Lower lobe of right lung (tissue), 2 donors: ENCODE measurements at regions not wholly inside any gene's neighbourhood (a gene's known extent, or its start where the extent isn't known, plus 50 kb on each side); places are given as distances from the start of the nearest gene placed in this dataset.

Experiments used
- ATAC-seq, 2 donors: fragments of 200-7000 bp; cut with Tn5 transposase; one replicate each; pipeline ENCODE4 v1.9.1; 2020 to 2022; ENCODE audit warnings: mild to moderate bottlenecking in 2 of 2, moderate library complexity in 2 of 2
- DNase-seq: peaks from one replicate; pipeline ENCODE4 v3.0.0-alpha.2; 2020
- H3K27ac ChIP-seq: fragments of 200-600 bp; one replicate; pipeline ENCODE4 v1.8.0; 2022
- H3K27me3 ChIP-seq: fragments of 200-600 bp; one replicate; pipeline ENCODE4 v1.8.0; 2022; ENCODE audit warnings: low read depth
- H3K36me3 ChIP-seq: fragments of 200-600 bp; one replicate; pipeline ENCODE4 v1.8.0; 2022; ENCODE audit warnings: mild to moderate bottlenecking
- H3K4me1 ChIP-seq: fragments of 200-600 bp; one replicate; pipeline ENCODE4 v1.8.0; 2022
- H3K4me3 ChIP-seq: fragments of 200-600 bp; one replicate; pipeline ENCODE4 v1.8.0; 2022; ENCODE audit warnings: mild to moderate bottlenecking
- H3K9me3 ChIP-seq: fragments of 200-600 bp; one replicate; pipeline ENCODE4 v1.8.0; 2022
- CTCF ChIP-seq: fragments of 200-600 bp; IDR thresholded peaks from one replicate; pipeline ENCODE4 v1.8.0; 2022; ENCODE audit warnings: antibody characterized with exemption, mild to moderate bottlenecking
- intact Hi-C: fragments of 100-400 bp; cut with DNase I; formaldehyde crosslinking; loops from one replicate; pipeline ENCODE4 v1.11.0; 2022
- donor health status: DM: no; HTN: yes; CAD: no; lungs with severe emphysema.

- H3K36me3 ChIP-seq, result no peaks in the 10 kb centered on the region
- DNase-seq (no peak), ATAC-seq (no peak)
- H3K27ac ChIP-seq, result no peak overlapping the region
- no peak overlapping the region for H3K4me3 ChIP-seq
- H3K9me3 ChIP-seq, result no peaks in the 10 kb centered on the region
- intact Hi-C loops, result no loop called here
- no peak for TF ChIP-seq CTCF
- H3K27me3 ChIP-seq, result no peaks in the 10 kb centered on the region
- no peaks in the 10 kb centered on the region for H3K4me1 ChIP-seq
These were observed 157.2 kb upstream of the USP9X start for GRCh38 chrX:40928076-40928475.

- Histone ChIP-seq H3K4me1 (peaks cover 9% of the 10 kb centered on the region), H3K27ac (peak overlapping the region; percentile 64), H3K36me3 (no peaks in the 10 kb centered on the region), H3K4me3 (no peak overlapping the region), H3K27me3 (no peaks in the 10 kb centered on the region), H3K9me3 (no peaks in the 10 kb centered on the region)
- DNase-seq (no peak), ATAC-seq (no peak)
- TF ChIP-seq CTCF, result no peak
- intact Hi-C loops, result no loop called here
These were observed 153.3 kb upstream of the USP9X start for GRCh38 chrX:40931921-40932320.

GRCh38 chrX:40933132-40933705 lies 152.0 kb upstream of the USP9X start:
- intact Hi-C loops, result no loop called here
- Histone ChIP-seq H3K4me1 (peaks cover 9% of the 10 kb centered on the region), H3K27ac (peak overlapping the region; percentile 64), H3K9me3 (no peaks in the 10 kb centered on the region), H3K27me3 (no peaks in the 10 kb centered on the region), H3K36me3 (no peaks in the 10 kb centered on the region), H3K4me3 (peak overlapping the region; percentile 17)
- TF ChIP-seq CTCF, result no peak
- ATAC-seq, result peak in 1 of 2 donors; percentile 55
- no peak for DNase-seq

GRCh38 chrX:40933706-40934425 lies 151.4 kb upstream of the USP9X start:
- DNase-seq, result no peak
- Histone ChIP-seq H3K9me3 (no peaks in the 10 kb centered on the region), H3K36me3 (no peaks in the 10 kb centered on the region), H3K4me1 (peaks cover 9% of the 10 kb centered on the region), H3K27me3 (no peaks in the 10 kb centered on the region), H3K27ac (peak overlapping the region; percentile 64), H3K4me3 (peak overlapping the region; percentile 17)
- intact Hi-C loops, result no loop called here
- TF ChIP-seq CTCF, result no peak
- ATAC-seq, result peak; percentile 67 to 73

- DNase-seq, result no peak
- Histone ChIP-seq H3K36me3 (no peaks in the 10 kb centered on the region), H3K4me3 (no peak overlapping the region), H3K4me1 (peaks cover 9% of the 10 kb centered on the region), H3K9me3 (no peaks in the 10 kb centered on the region), H3K27ac (no peak overlapping the region), H3K27me3 (no peaks in the 10 kb centered on the region)
- TF ChIP-seq CTCF, result no peak
- intact Hi-C loops, result no loop called here
- no peak for ATAC-seq
These were observed 148.4 kb upstream of the USP9X start for GRCh38 chrX:40936827-40937226.
